HCT116 (cell line): ENCODE measurements at regions not wholly inside any gene's neighbourhood (a gene's known extent, or its start where the extent isn't known, plus 50 kb on each side); places are given as distances from the start of the nearest gene placed in this dataset.

ENCODE experiments used
- ATF3 ChIP-seq: IDR thresholded peaks from 2 replicates; pipeline ENCODE4 v1.6.1; 2012
- CTCF ChIP-seq, 3 experiments: fragments of 200-600 bp in 1 of 3; sonication (generic) in 1 of 3; IDR thresholded peaks in 2 of 3; conservative IDR thresholded peaks in 1 of 3; 2 replicates each; pipeline ENCODE4 v1.5.1; 2012 to 2017; ENCODE audit warnings: low read depth in 2 of 3, low read length in 2 of 3, antibody characterized with exemption in 1 of 3, borderline replicate concordance in 1 of 3, control low read depth in 1 of 3, mild to moderate bottlenecking in 1 of 3, mixed read lengths in 1 of 3, mixed run types in 1 of 3, moderate library complexity in 1 of 3; ENCODE audit not compliant: insufficient read depth in 1 of 3
- EZH2 ChIP-seq: fragments of 200-600 bp; sonication (generic); IDR thresholded peaks from 2 replicates; pipeline ENCODE4 v1.6.1; 2017; ENCODE audit warnings: antibody characterized with exemption, mixed run types
- EZH2phosphoT487 ChIP-seq: fragments of 200-600 bp; IDR thresholded peaks from 2 replicates; pipeline ENCODE4 v1.6.1; 2018; ENCODE audit warnings: antibody characterized with exemption, borderline replicate concordance
- FOSL1 ChIP-seq: IDR thresholded peaks from 2 replicates; pipeline ENCODE4 v1.6.1; 2012; ENCODE audit warnings: low read depth
- JUND ChIP-seq: IDR thresholded peaks from 2 replicates; pipeline ENCODE4 v1.6.1; 2012
- MAX ChIP-seq: IDR thresholded peaks from 2 replicates; pipeline ENCODE4 v1.6.1; 2012
- POLR2A ChIP-seq: IDR thresholded peaks from 2 replicates; pipeline ENCODE4 v1.7.0; 2011; ENCODE audit warnings: borderline replicate concordance; ENCODE audit not compliant: insufficient read depth, insufficient read length; ENCODE audit errors: extremely low read depth
- POLR2AphosphoS5 ChIP-seq: IDR thresholded peaks from 2 replicates; pipeline ENCODE4 v1.6.1; 2011; ENCODE audit warnings: mild to moderate bottlenecking, low read depth, low read length, moderate library complexity
- REST ChIP-seq: IDR thresholded peaks from 2 replicates; pipeline ENCODE4 v1.6.1; 2012; ENCODE audit warnings: low read depth
- SP1 ChIP-seq: IDR thresholded peaks from 2 replicates; pipeline ENCODE4 v1.6.1; 2012; ENCODE audit warnings: low read depth
- TCF7L2 ChIP-seq: IDR thresholded peaks from 2 replicates; pipeline ENCODE4 v1.7.0; 2011; ENCODE audit warnings: borderline replicate concordance, inconsistent platforms; ENCODE audit not compliant: insufficient read depth, insufficient read length; ENCODE audit errors: extremely low read depth
- TF ChIP-seq, protein P1 (sequence below): IDR thresholded peaks from 2 replicates; pipeline ENCODE4 v1.6.1; 2011; ENCODE audit warnings: mild to moderate bottlenecking, low read length, moderate library complexity; ENCODE audit not compliant: insufficient replicate concordance; ENCODE audit errors: extremely low read depth

- TF ChIP-seq EZH2 (no peak), POLR2A (no peak), CTCF (IDR thresholded peaks at IDR 0.05 in 2 of 3, conservative IDR thresholded peaks at IDR 0.05 in 1 of 3; ENCODE audit: borderline replicate concordance in 1 of 3, insufficient read depth in 1 of 3, low read depth in 2 of 3, low read length in 2 of 3) (no peak), REST (no peak), FOSL1 (no peak), POLR2AphosphoS5 (no peak), JUND (no peak), TCF7L2 (no peak), SP1 (no peak), MAX (no peak), EZH2phosphoT487 (no peak), ATF3 (no peak)
- TF ChIP-seq, protein P1, sequence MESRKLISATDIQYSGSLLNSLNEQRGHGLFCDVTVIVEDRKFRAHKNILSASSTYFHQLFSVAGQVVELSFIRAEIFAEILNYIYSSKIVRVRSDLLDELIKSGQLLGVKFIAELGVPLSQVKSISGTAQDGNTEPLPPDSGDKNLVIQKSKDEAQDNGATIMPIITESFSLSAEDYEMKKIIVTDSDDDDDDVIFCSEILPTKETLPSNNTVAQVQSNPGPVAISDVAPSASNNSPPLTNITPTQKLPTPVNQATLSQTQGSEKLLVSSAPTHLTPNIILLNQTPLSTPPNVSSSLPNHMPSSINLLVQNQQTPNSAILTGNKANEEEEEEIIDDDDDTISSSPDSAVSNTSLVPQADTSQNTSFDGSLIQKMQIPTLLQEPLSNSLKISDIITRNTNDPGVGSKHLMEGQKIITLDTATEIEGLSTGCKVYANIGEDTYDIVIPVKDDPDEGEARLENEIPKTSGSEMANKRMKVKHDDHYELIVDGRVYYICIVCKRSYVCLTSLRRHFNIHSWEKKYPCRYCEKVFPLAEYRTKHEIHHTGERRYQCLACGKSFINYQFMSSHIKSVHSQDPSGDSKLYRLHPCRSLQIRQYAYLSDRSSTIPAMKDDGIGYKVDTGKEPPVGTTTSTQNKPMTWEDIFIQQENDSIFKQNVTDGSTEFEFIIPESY: no peak
Measured at GRCh38 chr2:188810586-188810985, 163.6 kb upstream of the COL3A1 start.
